Head of caudate nucleus (tissue), 42 donors: ENCODE measurements at regions not wholly inside any gene's neighbourhood (a gene's known extent, or its start where the extent isn't known, plus 50 kb on each side); places are given as distances from the start of the nearest gene placed in this dataset.
"Not testable (repeated sequence)": the region's sequence is repeated elsewhere in the genome, so short reads cannot be mapped to it uniquely, and the experiment has no call there.

Experiments
- DNase-seq, 42 donors: peaks; one replicate each; pipeline versions ENCODE4 v3.0.0 to v3.0.0-alpha.2; 2020 to 2021; ENCODE audit warnings: mixed read lengths in 7 of 42
- intact Hi-C: fragments of 100-400 bp; cut with DNase I; formaldehyde crosslinking; loops from one replicate; pipeline ENCODE4 v1.15.0; 2022

DNA sequence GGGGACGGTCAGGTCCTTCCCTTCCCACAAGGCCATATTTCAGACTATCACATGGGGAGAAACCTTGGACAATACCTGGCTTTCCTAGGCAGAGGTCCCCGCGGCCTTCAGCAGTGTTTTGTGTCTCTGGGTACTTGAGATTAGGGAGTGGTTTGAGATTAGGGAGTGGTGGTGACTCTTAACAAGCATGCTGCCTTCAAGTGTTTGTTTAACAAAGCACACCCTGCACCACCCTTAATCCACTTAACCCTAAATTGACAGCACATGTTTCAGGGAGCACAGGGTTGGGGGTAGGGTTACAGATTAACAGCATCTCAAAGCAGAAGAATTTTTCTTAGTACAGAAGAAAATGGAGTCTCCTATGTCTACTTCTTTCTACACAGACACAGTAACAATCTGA, 1152.2 kb upstream of the SLC39A10 start:
- DNase-seq, intact Hi-C loops: not testable (repeated sequence)

DNA sequence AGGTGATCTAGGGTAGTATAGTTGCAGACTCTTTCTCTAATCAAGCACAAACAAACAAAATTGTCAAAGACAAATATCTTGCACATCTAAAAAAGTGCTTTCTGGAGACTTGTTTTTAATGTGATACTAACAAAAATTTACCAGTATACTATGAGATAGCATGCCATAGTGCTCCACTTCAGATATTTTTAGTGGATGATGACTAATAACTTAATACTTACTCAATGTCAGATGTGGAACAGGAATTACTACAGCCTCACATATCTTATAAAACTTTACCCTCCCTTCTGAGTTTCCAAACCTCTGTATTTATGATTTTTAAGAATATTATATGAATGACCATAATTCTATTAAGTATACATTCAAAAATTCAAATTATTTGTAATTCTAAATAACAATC, 1162.0 kb upstream of the SLC39A10 start:
- intact Hi-C loops = no loop called here
- no peak for DNase-seq

DNA sequence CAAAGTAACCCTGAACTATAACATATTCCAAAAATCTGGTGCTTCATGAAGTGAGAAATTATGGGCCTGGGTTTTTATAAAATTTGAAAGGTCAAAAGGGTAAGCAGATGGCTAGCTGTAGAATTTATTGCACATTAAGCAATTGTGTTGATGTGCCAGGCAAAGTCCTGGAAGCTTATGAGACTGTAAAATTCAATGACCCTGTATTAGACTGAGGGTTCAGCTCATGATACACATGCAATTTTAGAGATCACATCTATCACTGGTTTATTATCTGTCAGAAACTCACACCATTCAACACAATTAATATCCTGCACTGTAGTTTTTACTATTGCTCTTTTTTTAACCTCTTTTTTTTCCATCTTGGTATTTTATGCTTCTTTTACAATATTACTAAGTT, 1162.6 kb upstream of the SLC39A10 start:
- intact Hi-C loops = no loop called here
- DNase-seq = no peak

DNA sequence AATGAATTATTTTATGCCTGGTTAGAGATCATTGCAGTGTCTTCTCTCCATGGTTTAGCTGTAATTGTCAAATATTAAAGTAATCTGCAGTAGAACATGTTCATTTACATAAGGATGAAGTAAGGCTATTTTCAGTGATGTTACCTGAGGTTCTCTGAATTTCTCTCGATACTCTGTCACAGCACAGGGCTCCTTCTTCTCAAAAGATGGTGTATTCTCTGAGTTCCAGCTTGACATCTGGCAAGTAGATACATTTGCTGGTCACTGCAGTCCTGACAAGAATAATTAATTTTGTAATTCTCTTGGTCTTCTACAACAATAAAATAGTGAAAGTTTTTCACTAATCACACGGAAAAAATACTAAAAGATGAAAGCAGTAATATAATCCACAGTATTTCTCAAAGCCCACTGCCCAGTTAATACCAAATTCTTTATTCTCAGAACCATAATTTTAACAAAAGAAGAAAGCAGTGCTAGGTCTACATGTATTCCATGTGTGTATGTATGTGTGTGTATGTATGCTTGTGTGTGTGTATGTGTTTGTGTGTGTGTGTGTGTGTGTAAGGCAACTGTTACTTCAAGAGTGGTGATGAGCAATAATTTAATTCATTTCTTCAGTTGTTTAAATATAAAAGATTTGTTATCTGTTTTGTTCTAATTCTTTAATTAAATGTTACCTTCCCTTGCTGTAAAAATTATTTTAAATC, 1165.5 kb upstream of the SLC39A10 start:
- DNase-seq = no peak
- intact Hi-C loops = no loop called here

DNA sequence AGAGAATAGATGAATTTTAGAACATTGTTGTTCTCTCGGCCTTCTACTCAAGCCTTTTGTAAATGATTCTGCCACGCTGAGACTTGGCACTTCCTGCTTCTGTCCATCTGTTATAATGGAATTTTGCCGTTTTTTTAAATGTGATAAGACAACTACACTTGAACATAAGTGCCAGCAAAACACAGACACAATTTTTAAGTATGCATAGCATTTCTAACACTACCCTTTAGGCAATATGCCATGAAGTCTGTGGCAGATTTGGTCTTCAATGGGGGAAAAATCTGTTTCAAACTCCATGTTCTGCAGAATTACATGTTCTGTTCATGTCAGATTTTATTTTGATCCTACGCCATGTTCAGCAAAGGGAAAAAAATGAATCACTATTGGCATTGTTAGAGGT, 1170.7 kb upstream of the SLC39A10 start:
- intact Hi-C loops = no loop called here

DNA sequence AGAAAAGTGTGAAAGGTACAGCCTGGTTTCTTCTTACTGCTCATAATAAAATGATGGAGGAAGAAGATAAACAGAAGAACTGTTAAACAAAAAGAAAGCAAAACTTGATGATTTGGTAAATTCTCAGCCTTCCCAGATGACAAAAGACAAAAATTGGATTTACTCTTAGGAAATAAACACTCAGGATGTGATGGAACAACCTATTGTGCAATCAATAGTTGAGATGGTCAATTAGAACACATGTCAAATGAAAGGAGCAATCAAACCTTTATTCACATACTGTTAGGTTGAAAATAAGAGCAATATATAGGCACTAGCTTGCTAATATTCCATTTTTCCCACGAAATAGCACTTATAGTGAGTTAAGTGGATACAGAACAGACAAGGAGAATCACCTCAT, 1174.0 kb upstream of the SLC39A10 start:
- intact Hi-C loops = no loop called here
- DNase-seq = no peak

More for the DNA sequence above, 1170.7 kb upstream of the SLC39A10 start:
- DNase-seq = no peak

DNA sequence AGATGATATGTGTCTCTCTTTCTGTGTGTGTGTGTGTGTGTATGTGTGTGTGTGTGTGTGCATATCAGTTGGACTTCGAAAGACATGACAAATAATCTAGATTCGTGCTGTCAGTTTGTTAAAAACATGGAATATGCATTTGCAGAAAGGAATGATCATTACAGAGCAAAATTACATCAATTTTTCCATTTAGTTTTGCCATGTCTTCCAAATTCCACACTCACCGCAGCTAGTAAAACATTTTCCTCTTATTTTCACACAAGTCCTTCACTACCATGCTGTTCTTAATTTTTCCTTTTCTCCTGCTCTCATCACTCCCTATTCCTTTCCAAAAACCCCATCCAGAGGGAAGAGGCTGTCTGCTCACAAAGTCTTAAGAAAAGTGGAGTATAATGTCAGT, 1191.4 kb upstream of the SLC39A10 start:
- no peak for DNase-seq
- intact Hi-C loops = no loop called here

DNA sequence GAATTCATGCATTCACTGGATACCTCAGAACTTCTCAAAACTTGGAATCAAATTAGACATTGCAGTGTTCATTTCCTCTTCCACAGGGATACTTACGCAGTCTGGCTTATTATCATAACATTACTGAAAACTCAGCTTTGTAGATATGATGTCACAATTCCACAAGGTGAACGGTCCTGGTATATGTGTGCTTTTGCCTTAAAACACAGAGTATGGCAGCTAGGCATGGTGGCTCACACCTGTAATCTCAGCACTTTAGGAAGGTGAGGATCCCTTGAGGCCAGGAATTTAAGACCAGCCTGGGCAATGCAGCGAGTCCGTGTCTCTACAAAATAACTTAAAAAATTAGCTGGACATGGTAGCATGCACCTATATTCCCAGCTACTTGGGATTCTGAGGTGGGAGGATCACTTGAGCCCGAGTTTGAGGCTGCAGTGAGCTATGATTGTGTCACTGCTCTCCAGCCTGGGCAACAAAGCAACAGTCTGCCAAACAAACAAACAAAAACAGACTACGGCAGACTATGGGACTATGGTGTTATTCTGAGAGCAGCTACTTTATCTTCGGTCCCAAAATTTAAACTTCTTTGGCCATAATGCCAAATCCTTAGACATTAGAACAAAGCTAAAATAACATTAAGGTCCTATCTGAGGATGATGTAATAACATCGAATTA, 1191.9 kb upstream of the SLC39A10 start:
- intact Hi-C loops = no loop called here
- DNase-seq = no peak

DNA sequence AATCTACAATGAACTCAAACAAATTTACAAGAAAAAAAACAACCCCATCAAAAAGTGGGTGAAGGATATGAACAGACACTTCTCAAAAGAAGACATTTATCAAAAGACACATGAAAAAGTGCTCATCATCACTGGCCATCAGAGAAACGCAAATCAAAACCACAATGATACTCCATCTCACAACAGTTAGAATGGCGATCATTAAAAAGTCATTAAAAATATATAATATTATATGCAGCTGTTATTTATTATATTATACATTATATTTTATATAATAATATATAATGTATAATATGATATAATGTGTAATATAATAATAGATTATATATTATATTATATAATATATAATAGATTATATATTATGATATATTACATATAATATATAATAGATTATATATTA, 1194.1 kb upstream of the SLC39A10 start:
- DNase-seq, intact Hi-C loops: not testable (repeated sequence)

DNA sequence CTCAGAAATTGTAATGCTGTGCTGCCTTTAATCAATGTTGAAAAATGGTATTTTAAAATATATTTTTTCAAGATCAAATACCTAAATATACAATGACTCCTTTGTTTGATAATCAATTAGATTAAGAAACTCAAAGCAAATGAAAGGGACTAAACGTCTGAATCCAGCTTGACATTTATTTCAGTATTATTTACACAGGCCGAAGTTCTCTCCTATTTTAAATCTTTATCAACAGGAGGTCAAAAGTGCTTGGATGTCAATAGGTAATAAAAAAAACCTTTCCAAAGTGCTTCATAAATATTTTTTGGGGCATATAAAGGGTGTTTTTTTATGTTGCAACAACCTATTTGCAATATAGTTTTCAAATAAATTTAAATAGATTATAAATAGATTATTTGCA, 1201.7 kb upstream of the SLC39A10 start:
- intact Hi-C loops = no loop called here
- DNase-seq = no peak

DNA sequence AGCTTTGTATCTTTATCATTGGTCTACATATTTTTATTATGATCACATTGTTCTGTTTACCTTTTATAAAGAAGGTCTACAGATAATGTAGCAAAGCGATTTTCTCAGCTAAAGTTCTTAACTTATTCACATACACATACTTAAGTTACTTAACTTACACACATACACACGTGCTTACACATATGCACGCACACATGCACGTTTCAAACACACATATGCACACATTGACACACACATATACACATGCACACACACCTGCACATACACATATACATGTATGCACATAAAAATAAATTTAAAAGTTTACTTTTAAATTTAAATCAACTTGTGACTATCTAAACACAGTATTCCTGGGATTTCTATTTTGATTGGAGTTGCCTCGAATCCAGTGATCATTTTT, 1204.5 kb upstream of the SLC39A10 start:
- intact Hi-C loops = no loop called here
- no peak for DNase-seq

DNA sequence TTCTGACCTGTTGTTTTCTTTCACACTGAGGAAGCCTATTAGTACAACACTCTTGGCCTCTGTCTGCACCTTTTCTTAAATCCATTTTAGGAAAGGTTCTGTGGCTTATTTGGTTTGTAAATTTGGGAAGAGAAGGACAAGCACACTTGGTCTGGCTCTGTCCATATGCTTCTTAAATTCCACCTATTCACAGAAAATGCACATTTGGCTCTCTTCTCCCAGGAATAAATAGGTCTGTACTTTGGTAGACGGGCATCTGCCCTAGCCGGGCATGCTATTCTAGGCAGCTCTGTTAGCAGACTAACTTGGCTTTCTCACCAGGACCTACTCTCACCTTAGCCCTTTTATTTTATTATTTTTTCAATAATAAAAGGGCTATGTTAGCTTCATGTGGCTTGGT, 1211.8 kb upstream of the SLC39A10 start:
- no peak for DNase-seq
- intact Hi-C loops = no loop called here

DNA sequence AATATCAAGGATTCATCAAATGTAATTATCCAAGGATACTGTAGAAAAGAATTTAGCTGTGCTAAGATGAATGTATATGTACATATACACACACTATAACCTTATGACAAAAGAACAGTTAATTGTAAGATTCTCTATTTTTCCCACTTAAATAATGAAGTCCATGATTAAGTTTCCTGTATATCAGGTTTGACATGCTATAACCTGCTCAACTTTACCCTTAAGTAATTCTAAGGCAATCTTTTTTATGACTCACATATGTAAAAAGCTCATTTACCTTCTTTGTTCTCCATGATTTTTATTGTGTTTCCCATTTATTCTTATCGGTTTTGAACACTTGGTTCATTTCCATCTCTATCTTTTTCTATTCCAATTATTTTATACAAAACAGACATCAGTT, 1213.1 kb upstream of the SLC39A10 start:
- intact Hi-C loops = no loop called here
- DNase-seq = no peak

DNA sequence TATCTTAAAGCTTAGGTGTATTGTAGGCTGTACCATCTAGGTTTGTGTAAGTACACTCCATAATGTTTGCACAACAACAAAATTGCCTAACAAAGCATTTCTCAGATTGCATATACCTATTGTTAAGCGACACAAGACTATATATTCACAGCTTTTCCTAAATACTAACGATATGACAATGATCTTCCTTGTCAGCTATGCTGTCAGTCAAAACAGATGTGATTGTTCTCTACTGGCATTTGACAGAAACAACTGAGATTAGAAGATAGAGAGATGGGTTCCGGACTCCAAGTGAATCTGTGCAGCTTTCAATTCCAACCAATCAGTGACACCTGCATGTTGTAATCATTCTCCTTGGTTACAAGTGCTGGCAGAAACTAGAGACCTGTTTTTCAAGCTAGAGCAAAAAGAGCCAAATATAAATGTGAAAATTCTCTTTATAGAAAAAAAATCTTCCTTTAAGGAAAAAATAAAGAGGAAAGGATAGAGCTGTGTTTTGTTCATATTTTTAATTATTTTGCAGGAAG, 1232.3 kb upstream of the SLC39A10 start:
- intact Hi-C loops = no loop called here
- DNase-seq = peak in 1 of 42 donors; percentile 13

DNA sequence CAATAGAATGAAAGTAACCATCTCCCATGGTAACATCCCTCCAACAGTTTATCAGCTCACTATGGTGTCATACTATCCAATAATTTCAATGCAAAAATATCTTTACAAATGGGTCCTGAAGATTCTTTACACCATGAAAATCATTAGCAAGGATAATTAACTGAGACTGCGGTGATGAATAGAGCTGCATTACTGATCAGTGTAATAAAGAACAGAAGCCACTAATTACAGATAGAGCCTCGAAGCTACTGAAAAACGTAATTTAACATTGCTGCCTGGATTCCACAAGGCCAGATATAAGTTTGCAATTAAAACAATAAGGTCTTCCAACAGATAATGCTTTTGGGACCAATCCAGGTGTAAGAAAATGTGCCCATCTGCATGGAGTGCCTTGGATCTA, 1245.8 kb upstream of the SLC39A10 start:
- intact Hi-C loops = no loop called here

DNA sequence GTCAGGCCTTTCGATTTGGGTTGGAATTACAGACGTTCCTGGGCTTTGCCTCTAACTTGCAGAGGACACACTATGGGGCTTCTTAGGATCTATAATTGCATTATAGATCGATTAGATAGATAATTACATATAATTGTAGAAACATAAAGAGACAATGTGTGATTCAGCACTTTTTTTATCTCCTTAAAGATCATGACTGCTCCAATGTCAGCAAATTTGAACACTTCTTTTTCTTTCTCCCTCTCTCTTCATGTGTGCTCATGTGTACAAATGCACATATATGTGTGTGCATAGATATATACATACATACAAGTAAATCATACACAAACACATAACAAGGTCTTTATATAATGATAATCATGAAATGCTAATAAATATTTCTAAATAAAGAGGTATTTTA, 1261.2 kb upstream of the SLC39A10 start:
- intact Hi-C loops = no loop called here
- no peak for DNase-seq

More for the DNA sequence above, 1245.8 kb upstream of the SLC39A10 start:
- no peak for DNase-seq

DNA sequence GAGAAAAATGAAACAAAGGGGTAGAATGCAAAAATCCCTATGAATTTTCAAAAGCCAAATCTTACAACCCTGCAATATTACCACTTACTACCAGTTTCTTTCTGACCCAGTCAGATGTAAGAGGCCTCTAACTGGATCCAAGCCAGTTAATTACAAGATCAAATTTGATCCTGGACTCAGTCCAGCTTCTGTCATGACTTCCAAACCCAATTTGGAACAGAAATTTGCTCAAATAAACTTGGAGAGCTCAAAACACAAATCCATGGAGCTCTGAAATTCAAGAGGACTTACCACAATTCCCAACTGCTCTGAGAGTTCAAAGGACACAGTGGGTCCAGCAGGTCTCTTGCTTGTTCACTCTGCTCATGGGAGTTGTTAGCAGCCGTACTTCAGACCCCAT, 1271.7 kb upstream of the SLC39A10 start:
- no peak for DNase-seq

DNA sequence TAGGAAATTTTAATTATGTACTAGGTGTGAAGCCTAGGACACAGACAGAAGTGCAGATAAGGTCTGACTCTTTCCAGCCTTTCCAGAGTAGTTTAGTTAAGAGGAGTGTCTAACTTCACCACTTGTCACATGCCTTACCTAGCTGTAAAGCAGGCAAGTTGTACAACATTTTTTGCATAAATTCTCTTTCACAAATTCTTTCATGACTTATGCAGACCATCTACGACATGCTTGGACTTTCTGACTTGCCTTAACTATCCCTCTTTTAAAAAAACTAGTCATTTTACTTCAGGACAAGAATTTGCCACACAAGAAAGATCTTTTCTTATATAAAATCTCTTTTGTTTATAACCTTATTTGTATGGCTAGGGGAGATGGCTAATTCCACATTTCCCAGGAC, 1273.6 kb upstream of the SLC39A10 start:
- no peak for DNase-seq
- intact Hi-C loops = no loop called here

More for the DNA sequence above, 1271.7 kb upstream of the SLC39A10 start:
- intact Hi-C loops = no loop called here

DNA sequence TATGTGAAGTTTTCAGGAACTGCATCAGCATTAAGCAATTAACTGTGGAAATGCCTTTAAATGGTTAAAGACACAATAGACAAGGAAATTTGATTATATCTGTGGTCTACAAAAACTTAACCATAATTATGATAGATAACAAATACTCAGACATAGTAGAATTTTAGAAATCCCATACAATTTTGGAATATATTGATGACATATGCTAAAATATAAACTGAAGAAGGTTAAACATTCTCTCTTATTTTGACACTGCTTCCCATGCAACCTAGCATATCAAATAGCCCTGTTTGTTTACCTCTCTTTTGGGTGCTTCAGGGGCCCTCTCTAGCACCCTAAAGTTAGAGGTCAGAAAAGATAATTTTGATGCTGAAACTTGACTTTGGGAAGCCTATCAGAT, 1274.8 kb upstream of the SLC39A10 start:
- intact Hi-C loops = no loop called here
- DNase-seq = no peak

DNA sequence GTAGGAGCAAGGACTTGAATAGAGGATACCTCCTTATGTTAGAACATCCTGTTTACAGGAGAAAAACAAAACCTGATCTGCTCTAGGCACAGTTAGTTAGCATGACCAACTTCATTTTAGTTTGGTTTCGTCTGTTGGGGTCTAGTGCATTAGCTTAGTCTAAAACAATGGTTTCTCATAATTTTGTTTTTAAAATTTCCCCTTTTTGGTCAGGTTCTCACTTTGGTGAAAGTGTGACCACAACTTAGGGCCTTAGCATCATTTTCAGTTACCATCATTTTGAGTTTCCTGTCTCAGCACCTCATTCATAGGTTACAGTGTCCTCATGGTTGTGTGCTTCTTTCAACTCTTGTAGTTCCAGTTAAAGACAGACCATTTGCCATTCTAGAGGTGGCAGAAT, 1277.0 kb upstream of the SLC39A10 start:
- DNase-seq = no peak
- intact Hi-C loops = no loop called here

DNA sequence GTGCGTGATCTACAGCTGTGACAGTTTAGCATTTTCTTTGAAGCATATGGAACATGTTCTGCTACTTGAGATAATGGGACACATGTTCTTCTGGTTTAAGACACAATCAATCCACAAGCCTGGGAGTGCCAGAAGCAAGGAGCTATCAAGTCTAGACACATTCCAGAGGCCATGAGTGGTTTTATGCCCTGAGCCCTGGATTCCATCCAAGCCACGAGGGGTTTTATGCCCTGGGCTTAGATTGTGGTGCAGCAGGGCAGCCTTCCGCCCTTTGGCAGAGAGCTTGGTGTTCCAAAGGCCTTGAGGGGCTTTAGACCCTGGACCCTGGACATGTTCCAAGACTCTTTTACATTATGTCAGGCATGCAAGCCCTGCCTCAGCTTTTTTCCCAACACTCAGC, 1289.6 kb upstream of the SLC39A10 start:
- intact Hi-C loops, DNase-seq: not testable (repeated sequence)
